ENCODE measurements at regions not wholly inside any gene's neighbourhood (a gene's known extent, or its start where the extent isn't known, plus 50 kb on each side); places are given as distances from the start of the nearest gene placed in this dataset.

GRCh38 chr22:48453751-48454485 lies 1373.8 kb downstream of the BRD1 start:
- TF ChIP-seq, protein P1, sequence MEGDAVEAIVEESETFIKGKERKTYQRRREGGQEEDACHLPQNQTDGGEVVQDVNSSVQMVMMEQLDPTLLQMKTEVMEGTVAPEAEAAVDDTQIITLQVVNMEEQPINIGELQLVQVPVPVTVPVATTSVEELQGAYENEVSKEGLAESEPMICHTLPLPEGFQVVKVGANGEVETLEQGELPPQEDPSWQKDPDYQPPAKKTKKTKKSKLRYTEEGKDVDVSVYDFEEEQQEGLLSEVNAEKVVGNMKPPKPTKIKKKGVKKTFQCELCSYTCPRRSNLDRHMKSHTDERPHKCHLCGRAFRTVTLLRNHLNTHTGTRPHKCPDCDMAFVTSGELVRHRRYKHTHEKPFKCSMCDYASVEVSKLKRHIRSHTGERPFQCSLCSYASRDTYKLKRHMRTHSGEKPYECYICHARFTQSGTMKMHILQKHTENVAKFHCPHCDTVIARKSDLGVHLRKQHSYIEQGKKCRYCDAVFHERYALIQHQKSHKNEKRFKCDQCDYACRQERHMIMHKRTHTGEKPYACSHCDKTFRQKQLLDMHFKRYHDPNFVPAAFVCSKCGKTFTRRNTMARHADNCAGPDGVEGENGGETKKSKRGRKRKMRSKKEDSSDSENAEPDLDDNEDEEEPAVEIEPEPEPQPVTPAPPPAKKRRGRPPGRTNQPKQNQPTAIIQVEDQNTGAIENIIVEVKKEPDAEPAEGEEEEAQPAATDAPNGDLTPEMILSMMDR (conservative IDR thresholded peaks at IDR 0.05; ENCODE audit: low read length), result no peak
- TF ChIP-seq EZH2phosphoT487 (IDR thresholded peaks at IDR 0.05; ENCODE audit: borderline replicate concordance), result no peak
